Mesothelial cell of epicardium (in vitro differentiated cells): ENCODE measurements at regions not wholly inside any gene's neighbourhood (a gene's known extent, or its start where the extent isn't known, plus 50 kb on each side); places are given as distances from the start of the nearest gene placed in this dataset.
"Not testable (repeated sequence)": the region's sequence is repeated elsewhere in the genome, so short reads cannot be mapped to it uniquely, and the experiment has no call there.

Experiments used
- DNase-seq, 2 experiments: peaks; one replicate each; pipeline ENCODE4 v3.0.0; 2021; ENCODE audit warnings: low spot score in 2 of 2; ENCODE audit not compliant: unreplicated experiment in 2 of 2
- H3K27ac Mint-ChIP-seq: 2 replicates; pipeline ENCODE4 v1.8.0; 2021; ENCODE audit warnings: mixed read lengths
- H3K27me3 Mint-ChIP-seq: 2 replicates; pipeline ENCODE4 v1.8.0; 2021; ENCODE audit warnings: low read depth, mixed read lengths
- H3K36me3 Mint-ChIP-seq: 2 replicates; pipeline ENCODE4 v1.8.0; 2021; ENCODE audit warnings: mixed read lengths
- H3K4me1 Mint-ChIP-seq: 2 replicates; pipeline ENCODE4 v1.8.0; 2021; ENCODE audit warnings: mixed read lengths
- H3K4me3 Mint-ChIP-seq: 2 replicates; pipeline ENCODE4 v1.8.0; 2021; ENCODE audit warnings: mild to moderate bottlenecking, moderate library complexity, mixed read lengths
- H3K9me3 Mint-ChIP-seq: 2 replicates; pipeline ENCODE4 v1.8.0; 2021; ENCODE audit warnings: mixed read lengths
- CTCF ChIP-seq: fragments of 200-600 bp; sonication (generic); IDR thresholded peaks from one replicate; pipeline ENCODE4 v1.5.0; 2021; ENCODE audit warnings: antibody characterized with exemption; ENCODE audit not compliant: unreplicated experiment

GRCh38 chr18:22067109-22067508 is 102.3 kb upstream of the GATA6 start:
- DNase-seq: no peak
- peaks cover 4% of the 10 kb centered on the region for H3K27me3 Mint-ChIP-seq
- H3K4me1 Mint-ChIP-seq: peaks cover 9% of the 10 kb centered on the region
- no peak overlapping the region for H3K4me3 Mint-ChIP-seq
- no peak overlapping the region for H3K27ac Mint-ChIP-seq
- H3K9me3 Mint-ChIP-seq: no peaks in the 10 kb centered on the region
- no peaks in the 10 kb centered on the region for H3K36me3 Mint-ChIP-seq
- TF ChIP-seq CTCF: no peak

GRCh38 chr18:22067682-22068081 is 101.7 kb upstream of the GATA6 start:
- no peak for DNase-seq
- H3K9me3 Mint-ChIP-seq: no peaks in the 10 kb centered on the region
- H3K27ac Mint-ChIP-seq: no peak overlapping the region
- TF ChIP-seq CTCF: no peak
- peaks cover 4% of the 10 kb centered on the region for H3K27me3 Mint-ChIP-seq
- H3K36me3 Mint-ChIP-seq: no peaks in the 10 kb centered on the region
- H3K4me3 Mint-ChIP-seq: no peak overlapping the region
- peaks cover 9% of the 10 kb centered on the region for H3K4me1 Mint-ChIP-seq

GRCh38 chr18:22068784-22069183 is 100.6 kb upstream of the GATA6 start:
- H3K27me3 Mint-ChIP-seq, DNase-seq, H3K4me1 Mint-ChIP-seq, H3K27ac Mint-ChIP-seq, H3K9me3 Mint-ChIP-seq, H3K4me3 Mint-ChIP-seq, H3K36me3 Mint-ChIP-seq: not testable (repeated sequence)

- no peaks in the 10 kb centered on the region for H3K36me3 Mint-ChIP-seq
- TF ChIP-seq CTCF: no peak
- peaks cover 4% of the 10 kb centered on the region for H3K27me3 Mint-ChIP-seq
- no peaks in the 10 kb centered on the region for H3K4me1 Mint-ChIP-seq
- no peak for DNase-seq
- no peaks in the 10 kb centered on the region for H3K9me3 Mint-ChIP-seq
- H3K4me3 Mint-ChIP-seq: no peak overlapping the region
- H3K27ac Mint-ChIP-seq: no peak overlapping the region
Measured at GRCh38 chr18:22069916-22070315, 99.5 kb upstream of the GATA6 start.

- no peak for DNase-seq
- H3K4me1 Mint-ChIP-seq: no peaks in the 10 kb centered on the region
- H3K27ac Mint-ChIP-seq: no peak overlapping the region
- no peaks in the 10 kb centered on the region for H3K9me3 Mint-ChIP-seq
- H3K36me3 Mint-ChIP-seq: no peaks in the 10 kb centered on the region
- TF ChIP-seq CTCF: no peak
- peaks cover 2% of the 10 kb centered on the region for H3K27me3 Mint-ChIP-seq
- H3K4me3 Mint-ChIP-seq: no peak overlapping the region
Measured at GRCh38 chr18:22073411-22073810, 96.0 kb upstream of the GATA6 start.

GRCh38 chr18:22074282-22075070 is 94.9 kb upstream of the GATA6 start:
- no peak overlapping the region for H3K4me3 Mint-ChIP-seq
- no peak overlapping the region for H3K27ac Mint-ChIP-seq
- no peaks in the 10 kb centered on the region for H3K36me3 Mint-ChIP-seq
- DNase-seq: no peak
- H3K27me3 Mint-ChIP-seq: no peaks in the 10 kb centered on the region
- no peaks in the 10 kb centered on the region for H3K9me3 Mint-ChIP-seq
- TF ChIP-seq CTCF: no peak
- no peaks in the 10 kb centered on the region for H3K4me1 Mint-ChIP-seq
